ENCODE measurements at regions not wholly inside any gene's neighbourhood (a gene's known extent, or its start where the extent isn't known, plus 50 kb on each side); places are given as distances from the start of the nearest gene placed in this dataset.

GRCh38 chr12:88750867-88751543 is 170.7 kb upstream of the KITLG start:
- TF ChIP-seq CTCF (IDR thresholded peaks at IDR 0.05) = no peak
- no peak for TF ChIP-seq EZH2 (IDR thresholded peaks at IDR 0.05)
